Effector memory CD8-positive, alpha-beta T cell (primary cell): ENCODE measurements at regions not wholly inside any gene's neighbourhood (a gene's known extent, or its start where the extent isn't known, plus 50 kb on each side); places are given as distances from the start of the nearest gene placed in this dataset.

Experiments
- ATAC-seq: fragments of 150-1000 bp; cut with Tn5 transposase; replicated peaks from 2 replicates; pipeline ENCODE4 v1.10.0; 2021; ENCODE audit warnings: mild to moderate bottlenecking, moderate library complexity
- DNase-seq, 3 experiments: peaks; one replicate each; pipeline ENCODE4 v3.0.0; 2021
- H3K27ac Mint-ChIP-seq, 2 donors: one replicate each; pipeline ENCODE4 v1.8.0; 2022; ENCODE audit warnings: mild to moderate bottlenecking in 2 of 2, mixed read lengths in 2 of 2, moderate library complexity in 2 of 2
- H3K27me3 Mint-ChIP-seq, 2 donors: one replicate each; pipeline ENCODE4 v1.8.0; 2022; ENCODE audit warnings: mixed read lengths in 2 of 2
- H3K36me3 Mint-ChIP-seq: one replicate; pipeline ENCODE4 v1.8.0; 2022; ENCODE audit warnings: mild to moderate bottlenecking, moderate library complexity, mixed read lengths; ENCODE audit not compliant: insufficient read depth
- H3K4me1 Mint-ChIP-seq, 2 donors: one replicate each; pipeline ENCODE4 v1.8.0; 2022; ENCODE audit warnings: low read depth in 2 of 2, mixed read lengths in 2 of 2
- H3K4me3 Mint-ChIP-seq, 2 donors: one replicate each; pipeline ENCODE4 v1.8.0; 2022; ENCODE audit warnings: mild to moderate bottlenecking in 2 of 2, mixed read lengths in 2 of 2, moderate library complexity in 2 of 2
- H3K9me3 Mint-ChIP-seq, 2 donors: one replicate each; pipeline ENCODE4 v1.8.0; 2022; ENCODE audit warnings: mixed read lengths in 2 of 2

DNA sequence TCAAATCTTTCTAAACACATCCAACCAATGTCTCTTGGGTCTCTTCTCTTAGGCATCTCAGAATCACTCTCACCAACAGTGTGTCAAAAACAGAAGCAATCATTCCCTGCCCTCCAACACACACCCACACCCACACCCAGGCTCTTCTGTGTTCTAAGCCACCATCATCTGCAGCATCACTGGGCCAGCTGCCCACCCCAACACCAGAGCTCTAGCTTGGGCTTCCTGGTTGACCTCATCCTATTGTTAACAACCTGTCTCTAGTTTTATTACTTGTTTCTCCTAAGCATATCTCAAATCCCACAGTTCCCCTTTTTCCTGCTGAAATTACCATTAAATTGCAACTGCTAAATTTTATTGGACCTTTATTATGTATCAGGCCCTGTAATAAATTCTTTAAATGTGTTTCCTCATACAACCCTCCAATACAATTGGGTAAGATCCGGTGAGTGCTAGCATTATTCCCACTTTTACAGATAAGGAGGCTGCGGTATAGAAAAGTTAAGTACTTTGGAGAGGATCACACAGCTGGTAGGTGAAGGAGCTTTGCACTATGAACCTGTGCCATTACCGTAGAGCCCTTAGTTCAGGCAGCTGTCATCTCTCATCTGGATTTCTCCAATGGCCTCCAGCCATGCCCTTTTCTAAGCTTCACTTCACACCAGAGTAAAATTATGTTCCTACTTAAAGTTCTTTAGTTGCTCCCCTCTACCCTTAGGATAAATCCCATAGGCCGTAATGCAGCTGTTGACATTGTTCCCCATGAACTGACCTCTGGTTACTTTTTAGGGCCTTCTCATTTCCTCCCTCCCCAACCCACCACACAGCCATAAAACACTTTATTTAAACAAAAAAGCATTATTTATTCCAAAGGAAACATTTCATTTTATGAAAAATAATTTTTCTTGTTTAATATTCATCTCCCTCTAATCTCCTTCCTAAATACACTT lies 227.7 kb downstream of the B3GLCT start:
- H3K9me3 Mint-ChIP-seq, result no peaks in the 10 kb centered on the region
- DNase-seq (no peak), ATAC-seq (no peak)
- peaks cover 0 to 3% of the 10 kb centered on the region in 2 donors for H3K4me1 Mint-ChIP-seq
- no peaks in the 10 kb centered on the region for H3K36me3 Mint-ChIP-seq
- H3K27me3 Mint-ChIP-seq, result peaks cover 0 to 9% of the 10 kb centered on the region in 2 donors
- no peak overlapping the region for H3K4me3 Mint-ChIP-seq
- H3K27ac Mint-ChIP-seq, result no peak overlapping the region

DNA sequence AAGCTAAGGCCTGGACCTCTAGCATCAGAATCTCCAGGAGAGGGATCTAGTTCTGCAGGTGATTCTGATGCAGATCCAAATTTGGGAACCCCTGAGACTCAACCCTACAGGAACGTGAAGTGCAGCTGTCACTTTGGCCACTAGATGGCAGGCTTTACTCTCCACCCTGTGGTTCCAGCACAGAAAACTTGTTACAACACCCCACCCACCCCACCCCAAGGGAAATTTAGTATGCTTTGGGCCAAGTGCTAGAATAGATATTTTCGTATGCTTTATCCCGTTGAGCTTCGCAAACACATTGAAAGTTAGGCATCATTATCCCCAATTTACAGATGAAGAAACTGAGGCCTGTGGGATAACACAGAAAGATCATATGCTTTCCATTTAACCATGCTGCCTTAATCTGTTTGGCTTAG lies 232.0 kb downstream of the B3GLCT start:
- Mint-ChIP-seq H3K4me1 (no peaks in the 10 kb centered on the region), H3K9me3 (no peaks in the 10 kb centered on the region), H3K36me3 (no peaks in the 10 kb centered on the region), H3K27me3 (peaks cover 10 to 25% of the 10 kb centered on the region in 2 donors), H3K27ac (no peak overlapping the region), H3K4me3 (no peak overlapping the region)
- ATAC-seq, result peak; percentile 69
- peak; percentile 36 to 46 (median 41) for DNase-seq

DNA sequence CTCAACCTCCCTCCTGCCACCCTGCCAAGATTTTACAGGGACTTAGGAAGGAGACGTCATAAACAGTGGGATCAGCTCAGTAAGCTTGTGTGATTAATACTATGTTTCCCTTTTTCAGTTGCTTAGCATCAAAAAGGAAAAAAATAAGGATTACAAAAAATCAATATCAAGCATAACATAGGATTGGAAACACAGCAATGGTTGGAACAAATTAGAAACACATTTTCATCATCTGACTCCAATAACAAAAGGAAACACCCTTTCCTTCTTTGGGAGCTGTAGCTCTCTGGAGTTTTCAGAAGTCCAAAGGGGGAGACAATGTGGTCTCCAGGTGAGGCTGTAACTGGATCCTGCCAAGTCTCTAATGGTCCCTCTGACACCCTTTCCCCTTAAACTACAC lies 233.4 kb downstream of the B3GLCT start:
- no peak for ATAC-seq
- no peaks in the 10 kb centered on the region for H3K4me1 Mint-ChIP-seq

GRCh38 chr13:31433746-31434145 lies 234.0 kb downstream of the B3GLCT start:
- Mint-ChIP-seq H3K4me1 (no peaks in the 10 kb centered on the region), H3K4me3 (no peak overlapping the region)

More for the DNA sequence above, 233.4 kb downstream of the B3GLCT start:
- Mint-ChIP-seq H3K9me3 (no peaks in the 10 kb centered on the region), H3K27me3 (peaks cover 21 to 38% of the 10 kb centered on the region in 2 donors), H3K4me3 (no peak overlapping the region), H3K27ac (no peak overlapping the region), H3K36me3 (no peaks in the 10 kb centered on the region)
- DNase-seq, result no peak

DNA sequence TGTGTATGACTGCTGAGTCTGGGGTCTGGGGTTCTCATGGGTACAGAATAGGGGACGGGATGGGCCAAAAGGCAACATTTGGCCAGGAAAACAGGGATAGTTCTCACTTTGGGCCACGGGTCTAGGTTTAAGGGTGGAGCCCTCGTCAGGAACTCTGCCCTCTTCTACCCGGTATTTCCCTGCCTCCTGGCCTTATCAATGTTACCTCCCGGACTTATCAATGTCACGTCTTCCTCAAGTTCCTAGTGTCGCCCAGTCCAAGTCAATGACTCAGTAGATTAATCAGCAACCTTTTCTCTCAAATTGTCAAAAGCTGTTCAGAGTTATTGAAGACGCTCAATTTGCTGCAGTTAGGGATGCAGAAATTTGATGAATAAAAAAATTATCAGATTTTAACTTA lies 234.8 kb downstream of the B3GLCT start:
- Mint-ChIP-seq H3K27ac (no peak overlapping the region), H3K9me3 (no peaks in the 10 kb centered on the region), H3K4me3 (no peak overlapping the region), H3K4me1 (no peaks in the 10 kb centered on the region), H3K27me3 (peaks cover 29 to 46% of the 10 kb centered on the region in 2 donors), H3K36me3 (no peaks in the 10 kb centered on the region)
- no peak for DNase-seq
- no peak for ATAC-seq

More at GRCh38 chr13:31433746-31434145, 234.0 kb downstream of the B3GLCT start:
- Mint-ChIP-seq H3K9me3 (no peaks in the 10 kb centered on the region), H3K27me3 (peaks cover 25 to 42% of the 10 kb centered on the region in 2 donors), H3K36me3 (no peaks in the 10 kb centered on the region), H3K27ac (no peak overlapping the region)
- no peak for DNase-seq
- no peak for ATAC-seq

DNA sequence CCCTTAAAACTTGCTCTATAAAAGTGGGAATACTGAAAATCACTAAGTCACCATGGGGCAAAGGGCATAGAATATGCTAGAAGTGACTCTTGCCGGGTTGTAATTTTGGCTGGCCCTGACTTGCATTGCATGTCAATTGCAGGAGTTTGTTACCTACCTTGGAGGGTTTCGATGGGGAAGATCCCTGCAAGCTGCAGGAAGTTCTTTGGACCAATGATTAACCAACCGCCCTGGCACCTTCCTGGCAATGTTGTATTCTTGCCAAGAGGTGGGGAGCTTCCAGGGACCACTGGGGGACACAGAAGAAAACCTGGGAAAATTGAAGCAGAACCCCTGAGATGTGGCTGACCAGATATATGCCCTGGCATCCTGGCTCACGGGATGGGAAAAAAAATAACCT lies 235.8 kb downstream of the B3GLCT start:
- H3K27me3 Mint-ChIP-seq, result peaks cover 26 to 50% of the 10 kb centered on the region in 2 donors
- ATAC-seq, result no peak

GRCh38 chr13:31436478-31436877 lies 236.7 kb downstream of the B3GLCT start:
- ATAC-seq (no peak), DNase-seq (no peak)
- Mint-ChIP-seq H3K27me3 (peaks cover 22 to 59% of the 10 kb centered on the region in 2 donors), H3K9me3 (no peaks in the 10 kb centered on the region), H3K36me3 (no peaks in the 10 kb centered on the region), H3K27ac (no peak overlapping the region), H3K4me3 (no peak overlapping the region), H3K4me1 (no peaks in the 10 kb centered on the region)

More for the DNA sequence above, 235.8 kb downstream of the B3GLCT start:
- Mint-ChIP-seq H3K4me1 (no peaks in the 10 kb centered on the region), H3K36me3 (no peaks in the 10 kb centered on the region), H3K9me3 (no peaks in the 10 kb centered on the region), H3K27ac (no peak overlapping the region), H3K4me3 (no peak overlapping the region)
- no peak for DNase-seq

- H3K9me3 Mint-ChIP-seq, result no peaks in the 10 kb centered on the region
- ATAC-seq, result no peak
- no peak overlapping the region for H3K27ac Mint-ChIP-seq
- DNase-seq, result no peak
- peaks cover 22 to 74% of the 10 kb centered on the region in 2 donors for H3K27me3 Mint-ChIP-seq
- H3K4me3 Mint-ChIP-seq, result no peak overlapping the region
- H3K36me3 Mint-ChIP-seq, result peaks cover 3% of the 10 kb centered on the region
- H3K4me1 Mint-ChIP-seq, result no peaks in the 10 kb centered on the region
Observed at GRCh38 chr13:31437975-31438374, 238.2 kb downstream of the B3GLCT start.

GRCh38 chr13:31440132-31440531 lies 240.4 kb downstream of the B3GLCT start:
- Mint-ChIP-seq H3K36me3 (peaks cover 3% of the 10 kb centered on the region), H3K4me1 (no peaks in the 10 kb centered on the region), H3K27me3 (peaks cover 22 to 67% of the 10 kb centered on the region in 2 donors), H3K4me3 (no peak overlapping the region), H3K9me3 (no peaks in the 10 kb centered on the region), H3K27ac (no peak overlapping the region)
- DNase-seq, result no peak
- no peak for ATAC-seq

GRCh38 chr13:31441800-31442510 lies 242.2 kb downstream of the B3GLCT start:
- no peaks in the 10 kb centered on the region for H3K9me3 Mint-ChIP-seq
- H3K4me3 Mint-ChIP-seq, result no peak overlapping the region
- no peak for DNase-seq
- H3K4me1 Mint-ChIP-seq, result no peaks in the 10 kb centered on the region
- H3K36me3 Mint-ChIP-seq, result peaks cover 3% of the 10 kb centered on the region
- peaks cover 18 to 57% of the 10 kb centered on the region in 2 donors for H3K27me3 Mint-ChIP-seq
- no peak for ATAC-seq
- H3K27ac Mint-ChIP-seq, result no peak overlapping the region

GRCh38 chr13:31442571-31442970 lies 242.8 kb downstream of the B3GLCT start:
- H3K4me3 Mint-ChIP-seq, result no peak overlapping the region
- DNase-seq (no peak), ATAC-seq (no peak)
- no peaks in the 10 kb centered on the region for H3K9me3 Mint-ChIP-seq
- H3K27ac Mint-ChIP-seq, result no peak overlapping the region
- peaks cover 3% of the 10 kb centered on the region for H3K36me3 Mint-ChIP-seq
- no peaks in the 10 kb centered on the region for H3K4me1 Mint-ChIP-seq
- peaks cover 14 to 57% of the 10 kb centered on the region in 2 donors for H3K27me3 Mint-ChIP-seq

DNA sequence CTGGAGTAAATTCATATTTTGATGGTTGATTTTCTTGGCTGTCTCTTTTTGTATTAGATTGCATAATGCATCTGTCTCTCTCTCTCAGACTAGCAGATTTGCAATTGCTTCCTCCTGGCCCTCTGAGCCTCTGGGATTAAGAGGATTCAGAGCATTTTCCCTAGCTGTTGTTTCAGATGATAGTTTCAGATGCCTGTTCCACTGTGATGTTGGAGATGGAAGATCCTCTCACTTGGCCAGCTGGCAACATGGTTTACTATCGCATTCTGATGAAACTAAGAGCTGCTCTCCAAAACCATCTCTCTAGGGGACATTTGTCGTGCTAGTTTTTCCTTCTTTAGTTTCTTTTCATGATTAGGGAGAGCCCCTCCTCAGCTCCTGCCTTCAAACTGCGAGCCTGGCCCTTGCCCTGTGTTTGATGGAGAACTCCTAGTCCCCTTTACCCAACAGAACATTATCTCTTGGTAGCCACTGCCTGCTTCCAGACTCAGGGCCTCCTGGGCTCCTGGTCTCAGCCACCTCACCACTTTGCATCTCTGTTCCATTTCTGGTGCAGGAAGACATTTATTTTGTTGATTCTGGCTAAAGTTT lies 244.6 kb downstream of the B3GLCT start:
- Mint-ChIP-seq H3K27ac (no peak overlapping the region), H3K9me3 (no peaks in the 10 kb centered on the region), H3K36me3 (peaks cover 3% of the 10 kb centered on the region), H3K4me3 (no peak overlapping the region), H3K4me1 (no peaks in the 10 kb centered on the region), H3K27me3 (peaks cover 5 to 52% of the 10 kb centered on the region in 2 donors)
- ATAC-seq (no peak), DNase-seq (no peak)

DNA sequence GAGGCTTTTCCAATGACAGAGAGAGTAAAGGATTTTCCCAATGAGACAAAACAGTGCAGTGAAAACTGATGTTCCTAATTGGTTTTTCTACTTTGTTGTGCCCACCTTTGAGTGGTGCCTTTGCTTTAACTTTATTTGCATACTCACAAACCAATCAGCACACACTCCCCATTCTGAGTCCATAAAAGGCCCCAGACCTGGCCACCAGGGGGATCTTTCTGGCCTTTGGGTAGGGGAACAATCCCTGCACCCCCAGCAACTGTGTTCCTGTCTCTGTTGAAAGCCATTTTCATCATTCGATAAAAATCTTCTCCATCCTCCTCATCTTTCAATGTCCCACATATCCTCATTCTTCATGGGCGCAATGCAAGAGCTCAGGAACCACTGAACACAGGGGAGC lies 252.8 kb downstream of the B3GLCT start:
- no peaks in the 10 kb centered on the region for H3K4me1 Mint-ChIP-seq
- peaks cover 2 to 4% of the 10 kb centered on the region in 2 donors for H3K9me3 Mint-ChIP-seq
- H3K4me3 Mint-ChIP-seq, result no peak overlapping the region
- DNase-seq (no peak), ATAC-seq (no peak)
- H3K36me3 Mint-ChIP-seq, result no peaks in the 10 kb centered on the region
- H3K27me3 Mint-ChIP-seq, result peaks cover 7 to 47% of the 10 kb centered on the region in 2 donors
- no peak overlapping the region for H3K27ac Mint-ChIP-seq
